HFFc6 (cell line): ENCODE measurements at regions not wholly inside any gene's neighbourhood (a gene's known extent, or its start where the extent isn't known, plus 50 kb on each side); places are given as distances from the start of the nearest gene placed in this dataset.

ENCODE experiments used
- DNase-seq: peaks from one replicate; pipeline ENCODE4 v3.0.0-alpha.2; 2018
- H3K27ac Mint-ChIP-seq: 2 replicates; pipeline ENCODE4 v1.8.0; 2020; ENCODE audit warnings: mild to moderate bottlenecking, mixed read lengths
- H3K27me3 Mint-ChIP-seq: 2 replicates; pipeline ENCODE4 v1.8.0; 2021; ENCODE audit warnings: mild to moderate bottlenecking, moderate library complexity, mixed read lengths; ENCODE audit not compliant: insufficient read depth
- H3K36me3 Mint-ChIP-seq: 2 replicates; pipeline ENCODE4 v1.8.0; 2021; ENCODE audit warnings: low read depth, mixed read lengths
- H3K4me1 Mint-ChIP-seq: 2 replicates; pipeline ENCODE4 v1.8.0; 2020; ENCODE audit warnings: low read depth, mixed read lengths
- H3K4me3 Mint-ChIP-seq: 2 replicates; pipeline ENCODE4 v1.8.0; 2020; ENCODE audit warnings: mild to moderate bottlenecking, moderate library complexity, mixed read lengths
- H3K9me3 Mint-ChIP-seq: 2 replicates; pipeline ENCODE4 v1.8.0; 2020; ENCODE audit warnings: mild to moderate bottlenecking, mixed read lengths
- TF ChIP-seq, protein P1 (sequence below): fragments of 200-600 bp; sonication (generic); IDR thresholded peaks from 2 replicates; pipeline ENCODE4 v1.5.0; 2021; ENCODE audit warnings: antibody characterized with exemption, mild to moderate bottlenecking

DNA sequence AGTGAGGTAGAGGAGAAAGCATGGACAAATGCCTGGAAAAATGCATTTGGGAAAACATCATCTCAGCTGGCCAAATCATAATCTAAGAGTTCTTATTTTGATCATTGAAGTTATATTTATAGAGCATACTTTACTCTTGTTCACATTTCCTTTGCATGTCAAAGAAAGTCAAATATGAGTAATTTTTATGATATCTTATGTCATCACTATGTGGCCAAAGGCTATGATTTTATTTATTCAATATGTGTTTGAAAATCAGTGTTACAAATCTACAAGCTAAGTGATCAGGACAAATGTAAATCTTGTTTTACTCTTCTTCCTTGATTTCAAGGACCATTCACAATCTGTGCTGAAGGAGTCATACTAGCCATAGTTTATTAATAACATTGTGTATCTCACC, 237.2 kb upstream of the DPH6 start:
- H3K36me3 Mint-ChIP-seq = no peaks in the 10 kb centered on the region
- TF ChIP-seq, protein P1, sequence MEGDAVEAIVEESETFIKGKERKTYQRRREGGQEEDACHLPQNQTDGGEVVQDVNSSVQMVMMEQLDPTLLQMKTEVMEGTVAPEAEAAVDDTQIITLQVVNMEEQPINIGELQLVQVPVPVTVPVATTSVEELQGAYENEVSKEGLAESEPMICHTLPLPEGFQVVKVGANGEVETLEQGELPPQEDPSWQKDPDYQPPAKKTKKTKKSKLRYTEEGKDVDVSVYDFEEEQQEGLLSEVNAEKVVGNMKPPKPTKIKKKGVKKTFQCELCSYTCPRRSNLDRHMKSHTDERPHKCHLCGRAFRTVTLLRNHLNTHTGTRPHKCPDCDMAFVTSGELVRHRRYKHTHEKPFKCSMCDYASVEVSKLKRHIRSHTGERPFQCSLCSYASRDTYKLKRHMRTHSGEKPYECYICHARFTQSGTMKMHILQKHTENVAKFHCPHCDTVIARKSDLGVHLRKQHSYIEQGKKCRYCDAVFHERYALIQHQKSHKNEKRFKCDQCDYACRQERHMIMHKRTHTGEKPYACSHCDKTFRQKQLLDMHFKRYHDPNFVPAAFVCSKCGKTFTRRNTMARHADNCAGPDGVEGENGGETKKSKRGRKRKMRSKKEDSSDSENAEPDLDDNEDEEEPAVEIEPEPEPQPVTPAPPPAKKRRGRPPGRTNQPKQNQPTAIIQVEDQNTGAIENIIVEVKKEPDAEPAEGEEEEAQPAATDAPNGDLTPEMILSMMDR = no peak
- H3K27ac Mint-ChIP-seq = no peak overlapping the region
- H3K9me3 Mint-ChIP-seq = no peaks in the 10 kb centered on the region
- no peak overlapping the region for H3K4me3 Mint-ChIP-seq
- H3K4me1 Mint-ChIP-seq = no peaks in the 10 kb centered on the region
- no peak for DNase-seq
- peaks cover 7% of the 10 kb centered on the region; the same call in 1 of the 2 replicates for H3K27me3 Mint-ChIP-seq

GRCh38 chr15:35784745-35785144, 238.8 kb upstream of the DPH6 start:
- TF ChIP-seq, protein P1 = no peak
- DNase-seq = no peak
- H3K27me3 Mint-ChIP-seq = peaks cover 7% of the 10 kb centered on the region; the same call in 1 of the 2 replicates
- H3K27ac Mint-ChIP-seq = no peak overlapping the region
- no peak overlapping the region for H3K4me3 Mint-ChIP-seq
- no peaks in the 10 kb centered on the region for H3K4me1 Mint-ChIP-seq
- H3K36me3 Mint-ChIP-seq = no peaks in the 10 kb centered on the region
- H3K9me3 Mint-ChIP-seq = no peaks in the 10 kb centered on the region

DNA sequence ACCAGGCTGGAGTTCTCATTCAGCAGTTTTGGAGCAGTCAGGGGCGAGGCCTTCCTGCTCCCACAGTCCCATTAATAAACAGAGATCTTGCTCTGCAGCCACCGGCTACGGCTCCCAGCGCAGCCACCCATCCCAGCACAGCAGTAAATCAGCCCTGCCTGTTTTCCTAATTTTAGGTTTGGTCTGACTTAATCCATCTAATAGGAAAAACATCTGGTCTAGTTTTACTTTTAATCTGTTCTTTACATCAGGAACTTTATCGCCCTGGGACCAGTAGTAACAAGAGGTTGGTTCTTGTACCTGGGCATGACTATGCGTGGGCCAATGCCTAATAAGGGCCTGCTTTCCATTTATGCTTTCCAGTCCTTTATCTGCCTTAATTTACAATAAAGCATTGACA, 264.0 kb upstream of the DPH6 start:
- Mint-ChIP-seq H3K36me3 (no peaks in the 10 kb centered on the region), H3K4me3 (no peak overlapping the region), H3K27ac (no peak overlapping the region), H3K27me3 (peaks cover 6% of the 10 kb centered on the region; the same call in 1 of the 2 replicates), H3K4me1 (no peaks in the 10 kb centered on the region), H3K9me3 (no peaks in the 10 kb centered on the region)
- DNase-seq = no peak
- TF ChIP-seq, protein P1 = no peak

DNA sequence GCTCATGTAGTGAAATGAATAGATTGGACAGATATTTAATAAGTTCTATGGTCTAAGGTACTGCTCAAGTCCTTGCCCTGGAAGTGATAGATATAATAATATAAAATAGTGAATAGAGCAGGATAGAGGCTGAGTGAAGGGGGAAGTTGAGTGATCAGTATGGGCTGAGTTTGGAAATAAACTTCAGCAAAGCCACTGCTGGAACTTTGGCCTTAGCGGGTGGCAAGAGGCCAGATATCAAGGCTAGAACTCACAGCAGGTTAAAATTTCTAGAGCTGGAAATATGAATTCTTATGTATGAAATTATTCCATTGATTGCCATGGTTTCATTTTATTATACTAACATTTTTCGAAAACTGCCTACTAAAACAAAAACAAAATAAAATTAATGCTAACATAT, 267.6 kb upstream of the DPH6 start:
- Mint-ChIP-seq H3K4me3 (no peak overlapping the region), H3K4me1 (no peaks in the 10 kb centered on the region), H3K27ac (no peak overlapping the region), H3K9me3 (no peaks in the 10 kb centered on the region), H3K36me3 (no peaks in the 10 kb centered on the region), H3K27me3 (peaks cover 6% of the 10 kb centered on the region; the same call in 1 of the 2 replicates)
- TF ChIP-seq, protein P1 = no peak
- DNase-seq = no peak

DNA sequence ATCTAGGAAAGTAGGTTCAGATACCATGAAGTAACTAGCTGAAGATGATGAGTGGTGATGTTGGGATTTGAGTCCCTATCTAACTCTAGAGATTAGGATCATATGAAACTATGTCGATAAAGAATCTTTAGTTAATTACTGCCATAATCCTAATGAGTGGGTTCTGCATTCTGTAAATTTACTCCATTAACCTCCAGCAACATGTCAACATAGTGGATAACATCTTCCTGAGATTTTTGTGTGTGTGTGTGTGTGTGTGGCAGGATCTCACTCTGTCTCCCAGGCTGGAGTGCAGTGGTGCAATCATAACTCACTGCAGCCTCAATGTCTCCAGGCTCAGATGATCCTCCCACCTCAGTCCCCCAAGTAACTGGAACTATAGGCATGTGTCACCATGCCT, 272.9 kb upstream of the DPH6 start:
- no peak for DNase-seq
- Mint-ChIP-seq H3K9me3 (no peaks in the 10 kb centered on the region), H3K4me3 (no peak overlapping the region), H3K27ac (no peak overlapping the region), H3K36me3 (no peaks in the 10 kb centered on the region), H3K27me3 (no peaks in the 10 kb centered on the region), H3K4me1 (no peaks in the 10 kb centered on the region)
- TF ChIP-seq, protein P1 = no peak

DNA sequence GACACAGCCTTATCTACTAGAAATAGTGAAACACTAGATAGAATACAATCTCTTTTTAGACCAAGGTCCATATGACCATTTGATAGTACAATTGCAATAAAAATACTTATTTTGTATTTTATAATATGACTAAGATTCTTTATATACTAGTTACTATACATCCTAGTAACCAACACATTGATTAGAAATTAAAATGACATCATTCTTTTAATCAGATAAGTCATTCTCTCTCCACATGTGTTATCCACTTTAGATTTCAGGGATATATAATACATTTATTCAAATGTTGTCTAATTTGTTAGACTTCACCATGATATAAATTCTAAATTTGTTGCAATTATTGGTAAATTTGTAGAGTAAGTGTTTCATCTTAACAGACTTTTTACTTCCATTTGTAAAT, 276.2 kb upstream of the DPH6 start:
- Mint-ChIP-seq H3K36me3 (no peaks in the 10 kb centered on the region), H3K4me1 (no peaks in the 10 kb centered on the region; the same call in 1 of the 2 replicates), H3K27ac (no peak overlapping the region), H3K4me3 (no peak overlapping the region), H3K9me3 (no peaks in the 10 kb centered on the region), H3K27me3 (peaks cover 2% of the 10 kb centered on the region; the same call in 1 of the 2 replicates)
- no peak for DNase-seq
- TF ChIP-seq, protein P1 = no peak
